Esophagus muscularis mucosa (tissue), 4 donors: ENCODE measurements at regions not wholly inside any gene's neighbourhood (a gene's known extent, or its start where the extent isn't known, plus 50 kb on each side); places are given as distances from the start of the nearest gene placed in this dataset.

ENCODE experiments used
- DNase-seq: peaks from one replicate; pipeline ENCODE4 v3.0.0-alpha.2; 2017; ENCODE audit errors: extremely low spot score
- H3K27ac ChIP-seq, 4 donors: fragments of 200-600 bp; sonication (generic); replicated peaks in 1 of 4; 1 replicate in 3 of 4; 2 replicates in 1 of 4; pipeline ENCODE4 v1.5.1; 2016 to 2019; ENCODE audit warnings: mild to moderate bottlenecking in 1 of 4
- H3K27me3 ChIP-seq, 4 donors: fragments of 200-600 bp; sonication (generic); one replicate each; pipeline versions ENCODE4 v1.5.1 to v1.6.0; 2016 to 2019
- H3K36me3 ChIP-seq, 4 donors: fragments of 200-600 bp; sonication (generic); one replicate each; pipeline ENCODE4 v1.5.1; 2016 to 2019
- H3K4me1 ChIP-seq, 4 donors: fragments of 200-600 bp; sonication (generic); one replicate each; pipeline ENCODE4 v1.5.1; 2016 to 2019
- H3K4me3 ChIP-seq, 4 donors: fragments of 200-600 bp; sonication (generic); 1 replicate in 2 of 4; 2 replicates in 2 of 4; pipeline ENCODE4 v1.5.1; 2016 to 2019; ENCODE audit warnings: mild to moderate bottlenecking in 4 of 4, moderate library complexity in 1 of 4
- H3K9me3 ChIP-seq, 4 donors: fragments of 200-600 bp; sonication (generic); 1 replicate in 3 of 4; 2 replicates in 1 of 4; pipeline ENCODE4 v1.5.1; 2016 to 2019
- EP300 ChIP-seq: sonication (generic); formaldehyde crosslinking; IDR thresholded peaks from one replicate; pipeline ENCODE4 v1.6.1; 2017; ENCODE audit warnings: antibody characterized with exemption
- POLR2A ChIP-seq: fragments of 450-650 bp; IDR thresholded peaks from one replicate; pipeline ENCODE4 v1.6.1; 2017; ENCODE audit warnings: antibody characterized with exemption, moderate library complexity, mild to moderate bottlenecking, low read depth
- POLR2AphosphoS5 ChIP-seq, 2 donors: sonication (generic); formaldehyde crosslinking; IDR thresholded peaks; one replicate each; pipeline ENCODE4 v1.6.1; 2017; ENCODE audit warnings: antibody characterized with exemption in 2 of 2
- WGBS: methylation state at CpG from one replicate; pipeline ENCODE4 v1.1.5; 2018; 5-methylcytosine and 5-hydroxymethylcytosine counted together
- intact Hi-C: fragments of 100-400 bp; cut with DNase I; formaldehyde crosslinking; loops from one replicate; pipeline ENCODE4 v1.15.1; 2023
- TF ChIP-seq, protein P1 (sequence below), 3 experiments: fragments of 200-600 bp in 2 of 3; fragments of 450-650 bp in 1 of 3; sonication (generic) in 2 of 3; IDR thresholded peaks; one replicate each; pipeline ENCODE4 v1.5.1; 2017 to 2019; ENCODE audit warnings: antibody characterized with exemption in 3 of 3, mild to moderate bottlenecking in 2 of 3, moderate library complexity in 1 of 3

DNA sequence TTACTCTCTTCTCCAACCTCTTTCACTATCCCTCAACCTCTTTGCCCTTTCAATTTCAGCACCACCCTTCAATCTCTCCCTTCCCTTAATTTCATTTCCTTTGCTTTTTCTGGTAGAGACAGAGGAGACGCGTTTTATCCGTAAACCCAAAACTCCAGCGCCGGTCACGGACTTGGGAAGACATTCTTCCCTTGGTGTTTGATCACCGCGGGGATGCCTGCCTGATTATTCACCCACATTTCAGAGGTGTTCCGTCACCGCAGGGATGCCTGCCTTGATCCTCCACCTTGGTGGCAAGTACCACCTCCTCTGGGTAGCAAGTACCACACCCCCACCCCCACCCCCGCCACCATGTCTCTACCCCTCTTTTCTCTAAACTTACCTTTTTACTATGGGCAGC lies 669.4 kb upstream of the PKDCC start:
- TF ChIP-seq, protein P1, sequence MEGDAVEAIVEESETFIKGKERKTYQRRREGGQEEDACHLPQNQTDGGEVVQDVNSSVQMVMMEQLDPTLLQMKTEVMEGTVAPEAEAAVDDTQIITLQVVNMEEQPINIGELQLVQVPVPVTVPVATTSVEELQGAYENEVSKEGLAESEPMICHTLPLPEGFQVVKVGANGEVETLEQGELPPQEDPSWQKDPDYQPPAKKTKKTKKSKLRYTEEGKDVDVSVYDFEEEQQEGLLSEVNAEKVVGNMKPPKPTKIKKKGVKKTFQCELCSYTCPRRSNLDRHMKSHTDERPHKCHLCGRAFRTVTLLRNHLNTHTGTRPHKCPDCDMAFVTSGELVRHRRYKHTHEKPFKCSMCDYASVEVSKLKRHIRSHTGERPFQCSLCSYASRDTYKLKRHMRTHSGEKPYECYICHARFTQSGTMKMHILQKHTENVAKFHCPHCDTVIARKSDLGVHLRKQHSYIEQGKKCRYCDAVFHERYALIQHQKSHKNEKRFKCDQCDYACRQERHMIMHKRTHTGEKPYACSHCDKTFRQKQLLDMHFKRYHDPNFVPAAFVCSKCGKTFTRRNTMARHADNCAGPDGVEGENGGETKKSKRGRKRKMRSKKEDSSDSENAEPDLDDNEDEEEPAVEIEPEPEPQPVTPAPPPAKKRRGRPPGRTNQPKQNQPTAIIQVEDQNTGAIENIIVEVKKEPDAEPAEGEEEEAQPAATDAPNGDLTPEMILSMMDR (IDR thresholded peaks at IDR 0.05) = no peak
- TF ChIP-seq POLR2AphosphoS5 (IDR thresholded peaks at IDR 0.05) = no peak
- TF ChIP-seq POLR2A = no peak
- TF ChIP-seq EP300 = no peak
- Histone ChIP-seq H3K27ac (no peak overlapping the region), H3K4me1 (no peaks in the 10 kb centered on the region), H3K27me3 (no peaks in the 10 kb centered on the region), H3K4me3 (no peak overlapping the region), H3K36me3 (no peaks in the 10 kb centered on the region), H3K9me3 (no peaks in the 10 kb centered on the region)
- intact Hi-C loops = no loop called here
- no peak for DNase-seq
- WGBS = 96% methylated on average over 11 of the region's 11 CpGs

DNA sequence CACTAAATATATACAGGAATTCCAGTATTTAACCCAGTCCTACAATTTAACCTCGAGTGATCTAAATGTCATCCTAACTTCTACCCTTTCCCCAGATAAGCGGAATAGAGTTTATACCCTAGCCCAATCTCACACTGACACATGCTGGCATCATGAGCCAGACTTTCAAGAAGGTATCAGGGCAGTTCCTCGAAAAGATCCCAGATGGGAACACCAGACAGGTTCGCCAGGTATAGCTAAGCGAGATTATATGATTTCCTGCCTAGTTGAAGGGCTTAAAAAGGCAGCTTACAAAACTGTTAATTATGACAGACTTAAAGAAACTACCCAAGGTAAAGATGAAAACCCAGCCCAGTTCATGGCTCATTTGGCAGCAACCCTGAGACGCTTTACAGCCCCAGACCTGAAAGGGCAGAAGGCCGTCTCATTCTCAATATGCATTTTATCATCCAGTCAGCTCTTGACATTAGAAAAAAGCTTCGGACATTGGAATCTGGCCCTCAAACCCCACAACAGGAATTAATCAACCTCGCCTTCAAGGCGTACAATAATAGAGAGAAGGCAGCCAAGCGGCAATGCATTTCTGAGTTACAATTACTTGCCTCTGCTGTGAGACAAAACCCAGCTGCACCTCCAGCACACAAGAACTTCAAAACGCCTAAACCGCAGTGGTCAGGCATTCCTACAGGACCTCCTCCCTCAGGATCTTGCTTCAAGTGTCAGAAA lies 668.2 kb upstream of the PKDCC start:
- Histone ChIP-seq H3K27ac (no peak overlapping the region), H3K36me3 (no peaks in the 10 kb centered on the region), H3K9me3 (no peaks in the 10 kb centered on the region), H3K4me1 (no peaks in the 10 kb centered on the region), H3K4me3 (no peak overlapping the region), H3K27me3 (no peaks in the 10 kb centered on the region)
- 54% methylated on average over 13 of the region's 13 CpGs for WGBS
- no peak for TF ChIP-seq POLR2AphosphoS5 (IDR thresholded peaks at IDR 0.05)
- TF ChIP-seq EP300 = no peak
- TF ChIP-seq, protein P1 (IDR thresholded peaks at IDR 0.05) = no peak
- no peak for TF ChIP-seq POLR2A
- no peak for DNase-seq
- intact Hi-C loops = no loop called here

- H3K4me1 ChIP-seq = no peaks in the 10 kb centered on the region
- no peaks in the 10 kb centered on the region for H3K36me3 ChIP-seq
- DNase-seq = no peak
- no peaks in the 10 kb centered on the region for H3K9me3 ChIP-seq
- no peaks in the 10 kb centered on the region for H3K27me3 ChIP-seq
- WGBS = 81% methylated on average over 3 of the region's 3 CpGs
- H3K27ac ChIP-seq = no peak overlapping the region
- intact Hi-C loops = no loop called here
- no peak overlapping the region for H3K4me3 ChIP-seq
- TF ChIP-seq EP300 (no peak), POLR2A (no peak), POLR2AphosphoS5 (IDR thresholded peaks at IDR 0.05) (no peak)
- TF ChIP-seq, protein P1 (IDR thresholded peaks at IDR 0.05) = no peak
Measured at GRCh38 chr2:41381701-41382100, 666.1 kb upstream of the PKDCC start.

DNA sequence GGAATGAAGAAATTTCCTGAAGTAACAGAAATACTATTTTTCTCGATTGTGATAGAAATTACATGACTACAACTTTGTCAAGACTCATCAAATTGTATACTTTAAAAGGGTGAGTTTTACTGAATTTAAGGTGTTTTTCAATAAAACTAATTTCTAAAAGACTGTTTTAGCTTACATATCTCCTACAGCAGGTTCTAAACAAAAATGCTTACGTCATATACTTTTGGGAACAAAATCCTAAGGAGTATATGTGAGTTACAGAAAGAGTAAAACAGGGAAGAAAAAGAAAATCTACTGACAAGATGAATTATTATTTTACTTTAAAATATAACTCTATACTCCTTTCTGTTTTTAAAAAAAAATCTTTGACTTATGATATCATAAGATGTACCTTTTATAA lies 660.3 kb upstream of the PKDCC start:
- intact Hi-C loops = no loop called here
- TF ChIP-seq, protein P1 (IDR thresholded peaks at IDR 0.05) = no peak
- TF ChIP-seq POLR2AphosphoS5 (IDR thresholded peaks at IDR 0.05) (no peak), POLR2A (no peak), EP300 (no peak)
- Histone ChIP-seq H3K4me1 (no peaks in the 10 kb centered on the region), H3K4me3 (no peak overlapping the region), H3K9me3 (peaks cover 0 to 7% (median 0%) of the 10 kb centered on the region in 4 donors), H3K27me3 (no peaks in the 10 kb centered on the region), H3K36me3 (no peaks in the 10 kb centered on the region), H3K27ac (no peak overlapping the region)
- WGBS = 81% methylated on average over 2 of the region's 2 CpGs
- DNase-seq = no peak

DNA sequence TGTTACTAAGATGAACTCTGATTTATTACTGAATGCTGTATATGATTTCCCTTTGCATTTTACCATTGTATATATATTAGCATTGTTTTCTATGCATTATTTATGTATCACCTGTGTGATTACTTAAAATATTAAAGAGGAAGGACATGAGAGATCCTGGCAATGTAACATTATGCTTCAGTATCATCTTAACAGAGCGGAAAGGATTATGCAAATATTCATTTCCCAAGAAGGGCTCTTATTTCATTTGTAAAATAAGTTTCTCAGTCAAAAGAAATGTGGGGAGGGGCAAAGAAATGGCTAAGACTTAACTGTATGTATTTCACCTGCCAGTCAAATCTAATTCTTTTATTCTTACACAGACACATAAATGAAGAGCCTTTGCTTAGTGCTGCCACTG lies 654.2 kb upstream of the PKDCC start:
- Histone ChIP-seq H3K4me3 (no peak overlapping the region), H3K36me3 (no peaks in the 10 kb centered on the region), H3K27me3 (no peaks in the 10 kb centered on the region), H3K9me3 (peaks cover 0 to 2% (median 0%) of the 10 kb centered on the region in 4 donors), H3K4me1 (no peaks in the 10 kb centered on the region), H3K27ac (no peak overlapping the region)
- DNase-seq = no peak
- WGBS = 89% methylated on average over 1 of the region's 1 CpG
- TF ChIP-seq POLR2AphosphoS5 (IDR thresholded peaks at IDR 0.05) = no peak
- no peak for TF ChIP-seq EP300
- no peak for TF ChIP-seq POLR2A
- TF ChIP-seq, protein P1 (IDR thresholded peaks at IDR 0.05) = no peak
- intact Hi-C loops = no loop called here
